Rectal smooth muscle tissue (tissue), 1 donor: ENCODE measurements at regions not wholly inside any gene's neighbourhood (a gene's known extent, or its start where the extent isn't known, plus 50 kb on each side); places are given as distances from the start of the nearest gene placed in this dataset.

ENCODE experiments used
- H3K27ac ChIP-seq: one replicate; pipeline ENCODE4 v1.7.0; 2013; ENCODE audit warnings: low read depth, low read length, inconsistent platforms
- H3K27me3 ChIP-seq: one replicate; pipeline ENCODE4 v1.7.0; 2013; ENCODE audit warnings: low read length; ENCODE audit not compliant: control insufficient read depth, insufficient read depth
- H3K36me3 ChIP-seq: one replicate; pipeline ENCODE4 v1.7.0; 2013; ENCODE audit warnings: low read length; ENCODE audit not compliant: control insufficient read depth, insufficient read depth
- H3K4me1 ChIP-seq: one replicate; pipeline ENCODE4 v1.7.0; 2013; ENCODE audit warnings: low read length; ENCODE audit not compliant: control insufficient read depth, insufficient read depth
- H3K4me3 ChIP-seq: one replicate; pipeline ENCODE4 v1.7.0; 2013; ENCODE audit warnings: low read length
- H3K9ac ChIP-seq: one replicate; pipeline ENCODE4 v1.7.0; 2013; ENCODE audit warnings: low read length

DNA sequence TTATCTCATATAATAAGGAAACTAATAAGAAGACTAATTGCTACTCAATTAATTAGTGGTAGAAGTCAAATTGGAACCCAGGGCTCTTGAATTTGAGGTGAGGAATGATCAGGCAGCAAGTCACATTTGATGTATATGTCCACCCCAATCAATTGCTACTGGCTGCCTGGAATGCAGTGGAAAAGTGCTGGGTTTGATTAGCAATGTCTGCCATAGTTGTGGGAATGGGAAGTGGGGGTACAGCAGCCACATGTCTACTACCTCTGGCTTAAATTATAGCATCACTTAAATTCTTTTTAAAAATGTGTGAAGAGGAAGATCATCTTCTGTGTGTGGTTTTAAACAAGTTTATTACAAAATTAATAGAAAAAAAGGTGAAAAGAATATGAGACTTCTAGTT is 50.8 kb upstream of the NAV2 start:
- Histone ChIP-seq H3K4me1 (peaks cover 6% of the 10 kb centered on the region), H3K9ac (no peak overlapping the region), H3K4me3 (no peak overlapping the region), H3K27me3 (no peaks in the 10 kb centered on the region), H3K36me3 (no peaks in the 10 kb centered on the region), H3K27ac (no peak overlapping the region)

DNA sequence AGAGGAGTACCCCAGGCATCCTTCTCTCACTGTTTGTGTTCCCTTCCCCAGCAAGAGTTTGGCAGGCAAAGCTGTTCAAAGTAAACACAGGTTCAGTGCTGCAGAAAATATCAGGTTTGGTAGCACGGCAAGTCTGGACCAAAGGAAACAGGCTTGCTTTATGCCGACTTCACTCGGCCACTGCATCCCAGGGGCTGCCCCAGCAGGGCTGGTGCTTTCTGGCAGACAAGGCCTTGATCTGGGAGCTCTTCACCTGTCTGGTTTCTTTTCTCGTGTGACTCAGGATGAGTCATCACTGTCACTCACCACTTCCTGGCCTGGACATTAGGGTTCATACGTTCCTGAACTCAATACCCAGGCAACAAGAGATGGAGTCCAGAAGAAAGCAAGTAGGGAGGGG is 52.6 kb upstream of the NAV2 start:
- no peak overlapping the region for H3K9ac ChIP-seq
- H3K27me3 ChIP-seq: no peaks in the 10 kb centered on the region
- H3K36me3 ChIP-seq: no peaks in the 10 kb centered on the region
- H3K27ac ChIP-seq: peak overlapping the region; percentile 78
- no peak overlapping the region for H3K4me3 ChIP-seq
- H3K4me1 ChIP-seq: peaks cover 6% of the 10 kb centered on the region

DNA sequence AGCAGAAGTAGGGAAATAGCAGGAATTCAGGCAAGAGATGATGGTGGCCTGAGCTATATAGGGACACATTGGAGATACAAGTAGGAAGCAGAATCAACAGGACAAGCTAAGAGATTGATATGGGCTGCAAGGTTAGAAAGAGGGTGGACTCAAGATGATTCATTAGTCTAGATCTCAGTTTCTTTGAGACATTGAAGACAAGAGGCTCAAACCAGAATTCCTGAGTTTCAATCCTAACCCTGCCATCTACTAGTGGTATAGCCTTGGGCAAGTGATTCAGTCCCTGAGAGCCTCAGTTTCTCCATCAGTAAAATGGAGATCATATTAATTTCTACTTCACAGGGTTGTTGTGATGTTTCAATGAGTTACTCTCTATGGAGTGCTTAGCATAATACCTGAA is 53.1 kb upstream of the NAV2 start:
- H3K36me3 ChIP-seq: no peaks in the 10 kb centered on the region
- no peak overlapping the region for H3K27ac ChIP-seq
- H3K9ac ChIP-seq: no peak overlapping the region
- no peak overlapping the region for H3K4me3 ChIP-seq
- peaks cover 6% of the 10 kb centered on the region for H3K4me1 ChIP-seq
- H3K27me3 ChIP-seq: no peaks in the 10 kb centered on the region

DNA sequence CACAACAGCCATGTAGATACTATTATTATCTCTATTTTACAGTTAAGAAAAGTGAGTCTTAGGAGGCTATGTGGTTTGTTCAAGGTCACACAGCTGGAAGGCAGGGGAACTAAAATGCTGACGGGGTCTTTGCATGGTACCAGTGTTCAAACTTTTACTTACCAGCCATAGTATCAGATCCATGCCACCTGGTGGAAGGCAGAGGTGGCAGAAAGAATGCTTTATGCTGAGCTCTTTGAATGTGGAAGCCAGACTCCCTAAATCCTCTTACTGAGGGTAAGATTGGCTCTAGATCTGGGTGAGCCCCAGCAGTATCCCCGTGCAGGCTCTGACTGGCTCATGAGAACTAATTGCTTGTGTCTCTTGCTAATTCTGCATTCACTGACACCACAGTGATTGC is 54.3 kb upstream of the NAV2 start:
- H3K4me3 ChIP-seq: no peak overlapping the region
- H3K4me1 ChIP-seq: peaks cover 9% of the 10 kb centered on the region
- H3K27me3 ChIP-seq: no peaks in the 10 kb centered on the region
- no peak overlapping the region for H3K9ac ChIP-seq
- no peaks in the 10 kb centered on the region for H3K36me3 ChIP-seq
- H3K27ac ChIP-seq: no peak overlapping the region

DNA sequence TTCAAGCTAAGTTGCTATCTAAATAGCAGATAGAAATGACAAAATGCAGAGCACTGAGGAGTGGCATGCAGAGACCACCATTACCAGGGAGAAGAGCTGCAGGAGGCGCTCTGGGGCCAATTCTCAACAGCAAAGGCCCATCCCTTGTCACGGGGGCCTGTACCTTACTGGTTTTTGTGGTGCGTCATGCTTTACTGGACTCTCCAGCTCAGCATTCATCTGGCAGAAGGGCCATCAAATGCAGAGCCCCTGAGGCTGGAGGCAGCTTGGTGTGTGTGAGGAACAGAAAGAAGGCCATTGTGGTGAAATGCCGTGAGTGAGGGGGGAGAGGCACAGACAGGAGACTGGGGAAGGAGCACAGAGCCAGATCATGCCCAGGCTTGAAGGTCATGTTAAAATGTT is 56.5 kb upstream of the NAV2 start:
- H3K27ac ChIP-seq: no peak overlapping the region
- no peaks in the 10 kb centered on the region for H3K36me3 ChIP-seq
- no peak overlapping the region for H3K9ac ChIP-seq
- no peaks in the 10 kb centered on the region for H3K27me3 ChIP-seq
- H3K4me1 ChIP-seq: peaks cover 16% of the 10 kb centered on the region
- H3K4me3 ChIP-seq: no peak overlapping the region

DNA sequence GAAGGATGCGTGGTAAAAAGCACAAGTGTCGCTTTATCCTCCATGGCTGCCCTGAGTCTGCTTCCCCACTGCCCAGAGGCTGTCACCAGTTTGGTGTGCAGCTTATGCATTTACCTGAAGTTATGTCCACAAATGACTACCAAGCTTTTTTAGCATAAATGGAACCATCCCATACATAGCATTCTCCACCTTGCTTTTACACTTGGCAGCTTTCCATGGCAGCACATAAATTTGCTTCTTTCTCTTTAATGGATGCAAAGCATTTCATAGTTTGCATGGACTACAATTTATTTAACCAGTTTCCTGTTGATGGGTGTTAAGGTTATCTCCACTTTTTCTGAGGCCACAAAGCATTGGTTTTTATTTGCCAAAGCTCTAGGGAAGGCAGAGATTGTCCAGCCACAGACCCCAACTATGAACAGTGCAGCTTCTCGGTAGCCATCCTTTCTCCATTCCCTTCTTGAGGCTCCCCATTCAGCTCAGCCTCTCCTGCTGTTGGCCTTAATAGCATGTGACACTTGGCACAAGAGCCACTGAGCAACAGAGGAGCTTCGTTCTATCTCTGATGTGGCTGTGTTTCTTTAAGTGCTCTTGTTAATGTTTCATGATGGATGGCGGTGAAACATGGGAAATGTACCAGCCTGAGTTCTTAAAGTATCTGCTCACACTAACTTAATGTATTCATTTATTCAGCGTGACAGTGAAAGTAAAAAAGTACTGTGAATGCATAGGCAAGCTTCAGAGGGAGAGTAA is 59.8 kb upstream of the NAV2 start:
- H3K4me1 ChIP-seq: peaks cover 10% of the 10 kb centered on the region
- peak overlapping the region; percentile 55 for H3K27ac ChIP-seq
- H3K27me3 ChIP-seq: no peaks in the 10 kb centered on the region
- no peak overlapping the region for H3K4me3 ChIP-seq
- no peaks in the 10 kb centered on the region for H3K36me3 ChIP-seq
- no peak overlapping the region for H3K9ac ChIP-seq

DNA sequence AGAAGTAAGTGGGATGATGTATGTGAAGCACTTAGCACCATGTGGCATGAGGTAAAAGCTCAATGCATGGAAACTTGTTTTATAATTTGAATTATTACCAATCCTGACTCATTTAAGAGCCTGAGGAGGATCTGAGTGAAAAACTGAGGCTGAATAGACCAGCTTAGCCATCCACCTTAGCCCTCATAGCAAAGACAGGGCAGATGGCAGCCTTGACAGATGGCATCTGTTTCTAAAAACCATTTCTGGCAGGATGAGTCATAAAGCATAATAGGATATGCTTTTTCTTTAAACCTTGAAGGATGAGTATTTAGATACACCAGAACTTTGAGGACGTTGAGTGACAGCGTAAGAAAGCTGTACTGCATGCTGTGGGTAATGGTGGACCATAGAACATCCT is 61.0 kb upstream of the NAV2 start:
- H3K27ac ChIP-seq: no peak overlapping the region
- no peak overlapping the region for H3K9ac ChIP-seq
- no peak overlapping the region for H3K4me3 ChIP-seq
- H3K36me3 ChIP-seq: no peaks in the 10 kb centered on the region
- no peaks in the 10 kb centered on the region for H3K27me3 ChIP-seq
- H3K4me1 ChIP-seq: peaks cover 10% of the 10 kb centered on the region

DNA sequence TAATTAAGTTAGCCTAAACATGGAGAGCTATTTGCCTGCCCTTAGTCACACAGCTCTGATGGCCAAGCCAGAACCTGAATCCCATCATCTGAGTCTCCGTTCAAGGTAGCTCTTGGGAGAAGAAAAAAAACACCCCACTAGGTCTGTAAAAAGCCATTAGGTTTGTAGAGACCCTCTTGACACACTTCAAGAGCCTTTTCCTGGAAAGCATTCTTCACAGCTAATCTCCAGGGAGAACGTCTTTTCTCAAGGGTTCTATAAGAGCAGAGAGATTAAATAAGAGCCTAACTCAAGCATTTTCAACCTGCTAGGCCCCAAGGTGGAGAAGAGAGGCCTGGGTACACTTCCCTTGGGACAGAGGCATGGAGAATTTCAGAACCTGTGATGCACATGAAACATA is 61.6 kb upstream of the NAV2 start:
- no peaks in the 10 kb centered on the region for H3K36me3 ChIP-seq
- H3K9ac ChIP-seq: no peak overlapping the region
- H3K4me1 ChIP-seq: peaks cover 14% of the 10 kb centered on the region
- no peak overlapping the region for H3K4me3 ChIP-seq
- no peak overlapping the region for H3K27ac ChIP-seq
- no peaks in the 10 kb centered on the region for H3K27me3 ChIP-seq

DNA sequence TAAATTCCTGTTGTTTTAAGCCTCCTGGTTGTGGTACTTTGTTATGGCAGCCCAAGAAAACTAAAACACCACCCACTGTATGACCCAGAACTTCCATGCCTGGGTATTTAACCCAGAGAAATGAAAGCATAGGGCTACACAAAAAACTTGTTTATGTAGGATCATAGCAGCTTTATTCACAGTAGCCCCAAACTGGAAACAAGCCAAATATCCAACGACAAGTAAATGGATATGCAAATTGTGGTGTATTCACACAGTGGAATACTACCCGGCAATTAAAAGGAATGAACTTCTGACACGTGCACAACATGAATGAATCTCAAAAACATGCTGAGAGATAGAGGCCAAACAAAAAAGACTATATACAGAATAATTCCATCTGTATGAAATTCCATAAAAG is 62.2 kb upstream of the NAV2 start:
- Histone ChIP-seq H3K27me3 (no peaks in the 10 kb centered on the region), H3K36me3 (no peaks in the 10 kb centered on the region), H3K4me3 (no peak overlapping the region), H3K27ac (no peak overlapping the region), H3K4me1 (peaks cover 14% of the 10 kb centered on the region), H3K9ac (no peak overlapping the region)

DNA sequence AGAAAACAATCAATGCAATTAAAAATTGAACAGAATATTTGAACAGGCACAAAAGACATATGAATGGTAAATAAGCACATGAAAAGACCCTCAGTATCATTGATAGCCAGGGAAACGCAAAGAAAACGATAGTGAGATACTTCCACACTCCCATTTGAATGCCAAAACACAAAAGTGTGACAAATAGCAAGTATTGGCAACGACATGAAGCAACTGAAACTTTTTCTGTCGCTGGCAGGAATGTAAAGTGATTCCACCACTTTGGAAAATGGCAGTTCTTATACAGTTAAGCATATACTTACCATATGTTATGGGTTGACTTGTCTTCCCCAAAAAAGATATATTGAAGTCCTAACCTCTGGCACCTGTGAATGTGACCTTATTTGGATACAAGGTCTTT is 62.9 kb upstream of the NAV2 start:
- H3K4me1 ChIP-seq: peaks cover 14% of the 10 kb centered on the region
- no peak overlapping the region for H3K27ac ChIP-seq
- no peaks in the 10 kb centered on the region for H3K36me3 ChIP-seq
- no peak overlapping the region for H3K9ac ChIP-seq
- H3K27me3 ChIP-seq: no peaks in the 10 kb centered on the region
- no peak overlapping the region for H3K4me3 ChIP-seq

DNA sequence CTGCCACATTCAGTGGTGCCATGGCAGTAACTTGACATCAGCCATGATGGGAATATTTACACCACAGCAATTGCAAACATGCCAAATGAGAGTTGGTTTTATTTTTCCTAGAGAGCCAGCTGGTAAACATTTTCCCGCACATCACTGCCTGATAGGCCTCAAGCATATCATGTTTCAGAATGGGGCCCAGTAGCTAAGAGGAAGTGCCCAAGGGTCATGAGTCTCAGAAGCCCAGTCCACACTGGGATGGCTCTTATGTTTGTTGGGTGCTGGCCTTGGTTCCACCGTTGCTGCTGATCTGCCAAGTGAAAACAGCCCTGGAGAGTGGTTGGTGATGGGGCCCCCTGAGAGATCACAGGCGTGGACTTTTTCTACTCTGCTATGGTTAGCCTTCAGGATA is 64.3 kb upstream of the NAV2 start:
- no peak overlapping the region for H3K4me3 ChIP-seq
- no peak overlapping the region for H3K27ac ChIP-seq

DNA sequence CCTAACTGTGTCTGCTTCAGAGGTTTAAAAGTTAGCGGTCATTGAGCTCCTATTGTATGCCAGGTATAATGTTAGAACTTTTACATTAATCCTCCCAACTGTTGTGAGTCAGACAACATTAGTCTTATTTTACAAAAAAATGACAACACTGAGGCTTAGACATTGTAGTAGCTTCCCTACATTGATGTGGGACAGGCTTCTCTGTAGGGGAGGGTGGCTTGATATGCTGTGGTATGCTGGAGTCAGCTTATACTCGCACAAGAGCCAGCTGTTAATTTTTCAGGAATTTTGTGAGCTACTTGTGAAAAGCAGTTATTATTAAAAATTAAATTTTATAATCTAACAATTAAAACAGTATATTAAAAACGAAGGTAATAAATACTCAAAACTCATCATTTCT is 64.8 kb upstream of the NAV2 start:
- no peak overlapping the region for H3K9ac ChIP-seq
- peaks cover 7% of the 10 kb centered on the region for H3K4me1 ChIP-seq
- H3K4me3 ChIP-seq: no peak overlapping the region
- no peaks in the 10 kb centered on the region for H3K27me3 ChIP-seq
- H3K27ac ChIP-seq: no peak overlapping the region
- H3K36me3 ChIP-seq: no peaks in the 10 kb centered on the region

More for the DNA sequence above, 64.3 kb upstream of the NAV2 start:
- no peaks in the 10 kb centered on the region for H3K36me3 ChIP-seq
- no peak overlapping the region for H3K9ac ChIP-seq
- H3K4me1 ChIP-seq: peaks cover 11% of the 10 kb centered on the region
- no peaks in the 10 kb centered on the region for H3K27me3 ChIP-seq

DNA sequence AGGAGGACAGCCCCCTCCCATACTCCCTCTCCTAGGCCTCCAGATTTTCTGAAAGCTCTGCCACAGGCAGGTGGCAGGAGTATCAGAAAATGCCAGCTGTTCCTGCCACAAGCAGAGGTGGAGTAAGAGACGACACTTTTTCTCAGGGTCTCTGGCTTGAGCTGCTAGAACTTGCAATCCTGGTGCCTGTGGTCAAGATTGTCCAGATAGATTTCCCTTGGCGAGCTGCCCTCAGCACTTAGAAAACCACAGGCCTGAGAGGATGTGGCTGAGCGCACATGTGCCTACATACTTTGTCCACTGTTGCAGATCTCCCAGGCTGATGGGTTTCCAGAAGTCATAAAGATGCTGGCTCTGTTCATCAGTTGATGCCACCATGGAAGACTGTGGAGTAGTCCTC is 65.7 kb upstream of the NAV2 start:
- Histone ChIP-seq H3K27ac (no peak overlapping the region), H3K9ac (no peak overlapping the region), H3K4me3 (no peak overlapping the region), H3K4me1 (peaks cover 12% of the 10 kb centered on the region), H3K36me3 (no peaks in the 10 kb centered on the region), H3K27me3 (no peaks in the 10 kb centered on the region)
